ENCODE measurements at regions not wholly inside any gene's neighbourhood (a gene's known extent, or its start where the extent isn't known, plus 50 kb on each side); places are given as distances from the start of the nearest gene placed in this dataset.

DNA sequence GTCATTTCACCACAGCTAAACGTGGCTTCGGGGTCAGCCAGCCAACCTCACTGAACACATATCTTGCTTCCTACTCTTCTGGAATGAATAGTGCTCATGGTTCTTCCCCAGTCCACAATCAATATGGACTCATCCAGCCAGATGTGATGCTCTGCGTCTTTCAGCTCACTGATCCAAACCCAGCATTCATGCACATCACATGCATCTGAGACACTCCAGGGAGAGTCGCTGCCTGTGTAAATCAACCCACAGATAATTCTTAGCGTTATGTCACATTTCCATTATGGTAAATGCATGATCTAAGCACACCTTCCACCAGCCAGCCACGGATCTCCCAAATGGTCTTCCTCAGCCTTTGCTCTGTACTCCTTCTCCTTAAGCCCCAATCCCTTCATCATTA, 306.7 kb upstream of the CHAC2 start:
- no peak overlapping the region for H3K4me3 ChIP-seq
- no peaks in the 10 kb centered on the region for H3K27me3 ChIP-seq
- TF ChIP-seq EP300 (IDR thresholded peaks at IDR 0.05), result no peak
- TF ChIP-seq, protein P1, sequence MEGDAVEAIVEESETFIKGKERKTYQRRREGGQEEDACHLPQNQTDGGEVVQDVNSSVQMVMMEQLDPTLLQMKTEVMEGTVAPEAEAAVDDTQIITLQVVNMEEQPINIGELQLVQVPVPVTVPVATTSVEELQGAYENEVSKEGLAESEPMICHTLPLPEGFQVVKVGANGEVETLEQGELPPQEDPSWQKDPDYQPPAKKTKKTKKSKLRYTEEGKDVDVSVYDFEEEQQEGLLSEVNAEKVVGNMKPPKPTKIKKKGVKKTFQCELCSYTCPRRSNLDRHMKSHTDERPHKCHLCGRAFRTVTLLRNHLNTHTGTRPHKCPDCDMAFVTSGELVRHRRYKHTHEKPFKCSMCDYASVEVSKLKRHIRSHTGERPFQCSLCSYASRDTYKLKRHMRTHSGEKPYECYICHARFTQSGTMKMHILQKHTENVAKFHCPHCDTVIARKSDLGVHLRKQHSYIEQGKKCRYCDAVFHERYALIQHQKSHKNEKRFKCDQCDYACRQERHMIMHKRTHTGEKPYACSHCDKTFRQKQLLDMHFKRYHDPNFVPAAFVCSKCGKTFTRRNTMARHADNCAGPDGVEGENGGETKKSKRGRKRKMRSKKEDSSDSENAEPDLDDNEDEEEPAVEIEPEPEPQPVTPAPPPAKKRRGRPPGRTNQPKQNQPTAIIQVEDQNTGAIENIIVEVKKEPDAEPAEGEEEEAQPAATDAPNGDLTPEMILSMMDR (IDR thresholded peaks at IDR 0.05), result no peak
- no peak for TF ChIP-seq POLR2A (IDR thresholded peaks at IDR 0.05)
- WGBS, 3 donors, result 84 to 87% (median 84%) methylated on average over 6 of the region's 6 CpGs
- DNase-seq, result no peak
- no peaks in the 10 kb centered on the region for H3K36me3 ChIP-seq
- intact Hi-C loops (cut with DNase I), result no loop called here
- no peaks in the 10 kb centered on the region for H3K4me1 ChIP-seq (ENCODE audit: insufficient read depth)
- no peaks in the 10 kb centered on the region for H3K9me3 ChIP-seq
- H3K27ac ChIP-seq, result no peak overlapping the region

DNA sequence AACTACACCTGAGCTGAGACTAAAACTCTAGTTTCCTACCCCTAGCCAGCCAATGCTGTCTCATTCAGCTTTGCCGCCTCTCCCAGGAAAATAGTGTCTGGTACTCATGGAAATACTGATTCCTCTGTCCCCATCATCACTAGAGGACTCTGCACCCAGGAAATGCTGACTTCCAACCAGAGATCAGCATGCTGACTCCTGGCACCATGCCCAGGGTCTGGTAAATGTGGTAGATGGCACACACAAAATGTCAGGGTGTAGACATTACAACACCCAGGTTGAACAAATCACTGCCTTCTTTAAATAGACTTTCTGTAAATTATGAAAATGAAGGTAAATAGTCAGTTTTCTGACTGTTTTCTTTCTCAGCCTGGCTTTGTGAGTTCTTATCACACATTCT, 307.3 kb upstream of the CHAC2 start:
- TF ChIP-seq, protein P1 (IDR thresholded peaks at IDR 0.05), result no peak
- no peak for TF ChIP-seq EP300 (IDR thresholded peaks at IDR 0.05)
- no peak for TF ChIP-seq POLR2A (IDR thresholded peaks at IDR 0.05)
- H3K9me3 ChIP-seq, result no peaks in the 10 kb centered on the region
- no peak for DNase-seq
- H3K27ac ChIP-seq, result no peak overlapping the region
- no peaks in the 10 kb centered on the region for H3K4me1 ChIP-seq (ENCODE audit: insufficient read depth)
- no peaks in the 10 kb centered on the region for H3K27me3 ChIP-seq
- WGBS, 3 donors, result 27 to 96% (median 54%) methylated on average over 1 of the region's 1 CpG
- intact Hi-C loops (cut with DNase I), result no loop called here
- no peaks in the 10 kb centered on the region for H3K36me3 ChIP-seq
- no peak overlapping the region for H3K4me3 ChIP-seq

DNA sequence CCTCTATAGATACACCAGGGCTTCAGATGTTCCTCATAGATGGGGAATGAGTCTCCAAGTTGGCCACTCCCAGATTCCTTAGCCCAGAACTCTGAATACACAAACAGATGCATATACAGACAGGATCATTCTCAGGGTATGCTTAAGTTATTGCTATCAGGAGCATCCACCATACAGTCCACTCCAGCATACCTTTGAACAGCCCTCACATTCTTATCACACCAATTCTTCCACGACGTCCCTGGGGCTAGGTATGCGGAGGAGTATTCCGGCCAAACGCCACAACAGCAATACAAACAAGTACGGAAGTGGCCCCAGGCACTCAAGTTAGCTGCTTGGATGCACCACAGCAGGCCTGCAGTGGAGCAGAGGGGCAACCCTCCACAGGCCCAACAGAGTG, 312.5 kb upstream of the CHAC2 start:
- Histone ChIP-seq H3K4me3 (no peak overlapping the region), H3K9me3 (no peaks in the 10 kb centered on the region), H3K27me3 (no peaks in the 10 kb centered on the region), H3K27ac (no peak overlapping the region), H3K36me3 (no peaks in the 10 kb centered on the region), H3K4me1 (ENCODE audit: insufficient read depth) (peaks cover 2% of the 10 kb centered on the region)
- intact Hi-C loops (cut with DNase I), result no loop called here
- 52 to 84% (median 67%) methylated on average over 6 of the region's 6 CpGs for WGBS, 3 donors
- DNase-seq, result no peak
- no peak for TF ChIP-seq EP300 (IDR thresholded peaks at IDR 0.05)
- TF ChIP-seq, protein P1 (IDR thresholded peaks at IDR 0.05), result no peak
- no peak for TF ChIP-seq POLR2A (IDR thresholded peaks at IDR 0.05)

DNA sequence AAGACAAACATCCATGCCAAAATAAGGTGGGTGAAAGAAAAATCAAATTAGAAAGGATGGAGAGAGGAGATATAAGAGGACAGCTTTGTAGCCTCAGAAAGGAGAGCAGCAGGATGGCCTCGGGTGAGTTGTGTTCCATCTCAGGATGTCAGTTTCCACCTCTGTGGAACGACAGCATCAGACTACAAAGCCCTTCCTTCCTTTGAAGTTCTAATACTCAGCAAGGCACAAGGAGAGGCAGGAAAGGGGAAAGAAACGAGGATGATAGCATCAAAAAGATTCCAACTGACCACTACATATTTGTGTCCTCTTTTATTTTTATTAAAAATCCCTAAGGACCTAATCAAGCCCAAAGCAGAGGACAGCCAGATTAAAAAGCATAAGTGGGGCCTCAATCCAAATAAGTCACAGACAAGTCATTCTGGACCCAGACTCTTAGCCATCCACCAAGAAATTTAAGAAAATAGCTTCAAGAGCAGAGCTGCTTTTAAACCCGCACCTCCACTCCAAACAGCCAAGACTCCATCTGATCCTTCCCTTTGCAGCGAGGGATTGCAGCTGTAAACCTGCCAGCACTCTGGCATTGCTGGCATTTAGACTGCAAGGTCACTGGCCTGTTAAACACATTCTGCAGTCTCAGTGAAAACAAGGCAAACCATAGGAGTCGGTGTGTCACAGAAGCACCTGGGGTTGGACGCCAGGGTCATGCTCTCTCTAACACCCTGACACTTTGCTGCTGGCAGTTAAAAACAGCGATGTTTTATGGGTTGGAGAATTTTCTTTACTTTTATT, 314.5 kb upstream of the CHAC2 start:
- H3K4me1 ChIP-seq (ENCODE audit: insufficient read depth), result peaks cover 2% of the 10 kb centered on the region
- WGBS, 3 donors, result 14 to 27% (median 19%) methylated on average over 8 of the region's 8 CpGs
- no peak overlapping the region for H3K27ac ChIP-seq
- DNase-seq, result peak in 2 of 5 donors; percentile 13 to 34
- TF ChIP-seq POLR2A (IDR thresholded peaks at IDR 0.05), result no peak
- TF ChIP-seq, protein P1 (IDR thresholded peaks at IDR 0.05), result no peak
- no peak for TF ChIP-seq EP300 (IDR thresholded peaks at IDR 0.05)
- H3K27me3 ChIP-seq, result no peaks in the 10 kb centered on the region
- no peak overlapping the region for H3K4me3 ChIP-seq
- H3K36me3 ChIP-seq, result no peaks in the 10 kb centered on the region
- intact Hi-C loops (cut with DNase I), result no loop called here
- H3K9me3 ChIP-seq, result no peaks in the 10 kb centered on the region
